Body of pancreas (tissue), 4 donors: ENCODE measurements at regions not wholly inside any gene's neighbourhood (a gene's known extent, or its start where the extent isn't known, plus 50 kb on each side); places are given as distances from the start of the nearest gene placed in this dataset.

Experiments
- ATAC-seq: fragments of 150-250 bp; one replicate; pipeline ENCODE4 v1.9.1; 2016
- DNase-seq, 4 donors: peaks; one replicate each; pipeline ENCODE4 v3.0.0-alpha.2; 2019
- H3K27ac ChIP-seq, 4 donors: fragments of 200-600 bp; sonication (generic); 1 replicate in 3 of 4; 2 replicates in 1 of 4; pipeline versions ENCODE4 v1.5.1 to v1.6.1; 2016 to 2019; ENCODE audit warnings: mild to moderate bottlenecking in 1 of 4, mixed read lengths in 1 of 4, moderate library complexity in 1 of 4
- H3K27me3 ChIP-seq, 2 donors: fragments of 200-600 bp; sonication (generic); one replicate each; pipeline ENCODE4 v1.6.0; 2016; ENCODE audit warnings: mild to moderate bottlenecking in 1 of 2
- H3K36me3 ChIP-seq, 2 donors: fragments of 200-600 bp; sonication (generic); replicated peaks in 1 of 2; 2 replicates each; pipeline ENCODE4 v1.5.1; 2016; ENCODE audit warnings: low read depth in 2 of 2; ENCODE audit not compliant: insufficient read depth in 1 of 2
- H3K4me1 ChIP-seq: fragments of 200-600 bp; sonication (generic); one replicate; pipeline ENCODE4 v1.6.0; 2016
- H3K4me3 ChIP-seq, 2 donors: fragments of 200-600 bp; sonication (generic); 1 replicate in 1 of 2; 2 replicates in 1 of 2; pipeline ENCODE4 v1.5.1; 2016 to 2019
- H3K9me3 ChIP-seq, 3 donors: fragments of 200-600 bp; sonication (generic); 1 replicate in 2 of 3; 2 replicates in 1 of 3; pipeline ENCODE4 v1.5.1; 2016
- POLR2A ChIP-seq, 3 donors: fragments of 450-650 bp; IDR thresholded peaks; one replicate each; pipeline ENCODE4 v1.6.1; 2016; ENCODE audit warnings: antibody characterized with exemption in 3 of 3, mild to moderate bottlenecking in 2 of 3
- WGBS, 2 donors: methylation state at CpG; one replicate each; pipeline ENCODE4 v1.1.5; 2017; 5-methylcytosine and 5-hydroxymethylcytosine counted together
- intact Hi-C: fragments of 100-400 bp; cut with DNase I; formaldehyde crosslinking; loops from one replicate; pipeline ENCODE4 v1.15.1; 2023
- TF ChIP-seq, protein P1 (sequence below), 7 experiments: fragments of 450-650 bp in 4 of 7; fragments of 200-600 bp in 3 of 7; sonication (generic) in 3 of 7; IDR thresholded peaks; one replicate each; pipeline ENCODE4 v1.5.1; 2016 to 2019; ENCODE audit warnings: antibody characterized with exemption in 7 of 7

DNA sequence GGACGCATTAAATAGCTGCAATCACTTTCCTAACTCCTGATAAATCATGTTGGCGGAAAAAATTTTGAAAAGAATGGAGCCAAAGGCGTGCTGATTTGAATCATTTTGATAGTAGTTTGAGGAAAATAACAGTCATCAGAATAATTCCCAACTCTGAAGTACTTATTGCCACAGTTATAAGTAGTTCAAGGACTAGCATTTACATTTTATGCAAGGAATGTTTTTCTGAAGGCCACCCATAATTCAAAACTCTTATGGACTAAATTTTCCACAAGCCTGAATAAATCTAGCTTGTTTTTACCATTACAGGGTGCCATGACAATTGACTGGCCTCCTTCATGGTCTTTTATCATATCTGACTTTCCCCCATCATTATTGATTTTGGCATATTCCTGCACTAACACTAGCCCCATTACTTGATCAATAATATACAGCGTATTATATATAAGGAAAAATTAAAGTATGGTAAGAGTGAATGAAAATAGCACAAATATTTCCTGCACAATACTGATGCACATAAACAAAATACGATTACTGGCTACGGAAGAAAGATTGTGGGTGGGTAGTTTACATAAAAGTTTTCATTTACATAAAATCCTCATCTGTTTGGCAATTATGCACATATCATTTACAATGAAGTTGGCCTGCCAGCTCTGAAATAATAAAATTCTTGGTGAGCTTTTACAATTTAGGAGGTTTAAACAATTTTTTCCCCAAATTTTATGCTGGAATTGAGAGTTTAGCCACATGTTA, 334.6 kb downstream of the ARL6IP6 start:
- no peak for TF ChIP-seq POLR2A (IDR thresholded peaks at IDR 0.05)
- TF ChIP-seq, protein P1, sequence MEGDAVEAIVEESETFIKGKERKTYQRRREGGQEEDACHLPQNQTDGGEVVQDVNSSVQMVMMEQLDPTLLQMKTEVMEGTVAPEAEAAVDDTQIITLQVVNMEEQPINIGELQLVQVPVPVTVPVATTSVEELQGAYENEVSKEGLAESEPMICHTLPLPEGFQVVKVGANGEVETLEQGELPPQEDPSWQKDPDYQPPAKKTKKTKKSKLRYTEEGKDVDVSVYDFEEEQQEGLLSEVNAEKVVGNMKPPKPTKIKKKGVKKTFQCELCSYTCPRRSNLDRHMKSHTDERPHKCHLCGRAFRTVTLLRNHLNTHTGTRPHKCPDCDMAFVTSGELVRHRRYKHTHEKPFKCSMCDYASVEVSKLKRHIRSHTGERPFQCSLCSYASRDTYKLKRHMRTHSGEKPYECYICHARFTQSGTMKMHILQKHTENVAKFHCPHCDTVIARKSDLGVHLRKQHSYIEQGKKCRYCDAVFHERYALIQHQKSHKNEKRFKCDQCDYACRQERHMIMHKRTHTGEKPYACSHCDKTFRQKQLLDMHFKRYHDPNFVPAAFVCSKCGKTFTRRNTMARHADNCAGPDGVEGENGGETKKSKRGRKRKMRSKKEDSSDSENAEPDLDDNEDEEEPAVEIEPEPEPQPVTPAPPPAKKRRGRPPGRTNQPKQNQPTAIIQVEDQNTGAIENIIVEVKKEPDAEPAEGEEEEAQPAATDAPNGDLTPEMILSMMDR (IDR thresholded peaks at IDR 0.05), result no peak
- no peaks in the 10 kb centered on the region for H3K36me3 ChIP-seq
- intact Hi-C loops, result no loop called here
- H3K4me3 ChIP-seq, result no peak overlapping the region
- no peaks in the 10 kb centered on the region for H3K4me1 ChIP-seq
- DNase-seq (no peak), ATAC-seq (no peak)
- no peaks in the 10 kb centered on the region for H3K27me3 ChIP-seq
- H3K27ac ChIP-seq, result no peak overlapping the region
- WGBS, 2 donors, result 72 to 74% methylated on average over 6 of the region's 6 CpGs
- no peaks in the 10 kb centered on the region for H3K9me3 ChIP-seq

DNA sequence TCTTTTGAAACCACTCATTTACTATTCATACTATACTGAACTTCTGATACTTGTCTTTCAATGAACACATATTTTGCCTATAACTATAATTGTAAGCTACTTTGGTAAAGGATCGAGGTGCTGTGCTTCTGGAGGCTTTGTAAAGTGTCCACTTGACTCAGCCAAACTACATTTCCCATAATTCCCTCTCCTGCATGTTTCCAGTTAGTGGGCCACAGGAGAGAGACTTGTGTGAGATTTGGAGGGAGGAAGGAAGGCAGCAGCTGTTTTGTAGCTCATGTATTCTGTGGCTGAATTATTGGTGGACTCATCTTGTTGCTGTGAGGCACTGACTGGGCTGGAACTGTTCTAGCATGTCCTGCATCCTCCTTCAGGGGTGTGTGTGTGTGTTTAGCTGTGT, 328.8 kb downstream of the ARL6IP6 start:
- WGBS, 2 donors, result 26 to 30% methylated on average over 1 of the region's 1 CpG
- intact Hi-C loops, result no loop called here
- TF ChIP-seq, protein P1 (IDR thresholded peaks at IDR 0.05), result no peak
- TF ChIP-seq POLR2A (IDR thresholded peaks at IDR 0.05), result no peak
- Histone ChIP-seq H3K4me1 (no peaks in the 10 kb centered on the region), H3K27ac (no peak overlapping the region), H3K27me3 (no peaks in the 10 kb centered on the region), H3K4me3 (no peak overlapping the region), H3K9me3 (no peaks in the 10 kb centered on the region), H3K36me3 (no peaks in the 10 kb centered on the region)
- DNase-seq (no peak), ATAC-seq (no peak)

DNA sequence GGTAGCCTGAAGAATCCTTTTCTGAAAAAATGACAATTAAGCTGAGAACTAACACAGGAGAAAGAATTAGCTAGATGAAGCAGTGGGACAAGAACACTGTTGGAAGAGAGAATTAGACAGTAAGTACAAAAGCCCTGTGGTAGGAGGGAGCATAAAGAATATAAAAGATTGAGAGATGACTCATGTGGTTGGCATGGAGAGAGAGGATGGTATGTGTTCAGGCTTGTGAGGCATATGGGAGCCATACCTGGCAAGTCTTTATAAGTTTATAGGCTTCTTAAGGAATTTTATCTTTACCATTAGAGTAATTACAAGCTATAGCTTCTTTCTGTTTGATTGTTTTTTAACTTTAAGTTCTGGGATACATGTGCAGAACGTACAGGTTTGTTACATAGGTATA, 325.0 kb downstream of the ARL6IP6 start:
- no peak overlapping the region for H3K27ac ChIP-seq
- no peaks in the 10 kb centered on the region for H3K4me1 ChIP-seq
- no peaks in the 10 kb centered on the region for H3K36me3 ChIP-seq
- no peaks in the 10 kb centered on the region for H3K27me3 ChIP-seq
- intact Hi-C loops, result no loop called here
- H3K9me3 ChIP-seq, result no peaks in the 10 kb centered on the region
- TF ChIP-seq POLR2A (IDR thresholded peaks at IDR 0.05), result no peak
- TF ChIP-seq, protein P1 (IDR thresholded peaks at IDR 0.05), result no peak
- no peak overlapping the region for H3K4me3 ChIP-seq
- 36 to 50% methylated on average over 1 of the region's 1 CpG for WGBS, 2 donors
- DNase-seq (no peak), ATAC-seq (no peak)

DNA sequence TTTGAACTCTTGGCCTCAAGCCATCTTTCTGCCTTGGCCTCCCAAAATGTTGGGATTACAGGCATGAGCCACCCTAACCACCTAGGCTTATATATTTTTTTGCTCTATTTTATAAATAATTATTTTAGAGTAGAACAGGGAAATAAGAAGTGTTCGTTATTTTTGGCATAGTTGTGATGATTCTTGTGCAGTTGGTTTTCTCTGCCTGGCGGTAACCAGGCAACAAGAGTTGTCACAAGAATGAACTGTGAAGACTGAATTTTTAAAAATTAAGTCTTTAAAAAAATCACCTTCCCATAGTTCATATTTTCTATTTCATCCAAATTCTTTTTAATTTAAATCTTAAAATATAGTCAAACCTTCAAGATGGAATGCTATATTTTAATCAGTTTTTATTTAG, 310.2 kb downstream of the ARL6IP6 start:
- DNase-seq, result no peak
- ATAC-seq, result no peak
- H3K36me3 ChIP-seq, result no peaks in the 10 kb centered on the region
- TF ChIP-seq, protein P1 (IDR thresholded peaks at IDR 0.05), result no peak
- TF ChIP-seq POLR2A (IDR thresholded peaks at IDR 0.05), result no peak
- no peaks in the 10 kb centered on the region for H3K9me3 ChIP-seq
- no peak overlapping the region for H3K4me3 ChIP-seq
- H3K27me3 ChIP-seq, result no peaks in the 10 kb centered on the region
- WGBS, 2 donors, result 72 to 74% methylated on average over 2 of the region's 2 CpGs
- H3K27ac ChIP-seq, result no peak overlapping the region
- intact Hi-C loops, result no loop called here
- H3K4me1 ChIP-seq, result no peaks in the 10 kb centered on the region

DNA sequence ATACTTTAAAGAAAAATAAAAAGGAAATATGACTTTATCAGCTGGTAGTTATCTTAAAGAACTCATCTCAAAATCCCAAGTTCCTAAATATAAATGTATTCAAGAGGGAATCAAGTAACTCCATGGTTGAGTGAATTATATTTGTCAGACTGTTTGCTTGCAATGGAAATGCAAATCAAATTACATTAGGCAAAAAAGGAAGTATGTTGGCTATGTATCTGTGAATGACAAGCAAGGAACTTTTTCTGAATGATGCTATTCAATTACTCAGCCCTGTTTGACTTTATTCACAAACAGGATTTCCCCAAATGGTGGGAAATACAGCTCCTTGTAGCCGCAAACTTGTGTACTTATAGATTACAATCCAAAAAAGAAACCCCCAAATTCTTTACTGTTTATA, 309.1 kb downstream of the ARL6IP6 start:
- no peak overlapping the region for H3K27ac ChIP-seq
- no peaks in the 10 kb centered on the region for H3K4me1 ChIP-seq
- DNase-seq (no peak), ATAC-seq (no peak)
- H3K36me3 ChIP-seq, result no peaks in the 10 kb centered on the region
- no peak overlapping the region for H3K4me3 ChIP-seq
- WGBS, 2 donors, result 47 to 59% methylated on average over 1 of the region's 1 CpG
- intact Hi-C loops, result no loop called here
- H3K9me3 ChIP-seq, result no peaks in the 10 kb centered on the region
- no peak for TF ChIP-seq POLR2A (IDR thresholded peaks at IDR 0.05)
- TF ChIP-seq, protein P1 (IDR thresholded peaks at IDR 0.05), result no peak
- no peaks in the 10 kb centered on the region for H3K27me3 ChIP-seq
